ENCODE measurements at regions not wholly inside any gene's neighbourhood (a gene's known extent, or its start where the extent isn't known, plus 50 kb on each side); places are given as distances from the start of the nearest gene placed in this dataset.

DNA sequence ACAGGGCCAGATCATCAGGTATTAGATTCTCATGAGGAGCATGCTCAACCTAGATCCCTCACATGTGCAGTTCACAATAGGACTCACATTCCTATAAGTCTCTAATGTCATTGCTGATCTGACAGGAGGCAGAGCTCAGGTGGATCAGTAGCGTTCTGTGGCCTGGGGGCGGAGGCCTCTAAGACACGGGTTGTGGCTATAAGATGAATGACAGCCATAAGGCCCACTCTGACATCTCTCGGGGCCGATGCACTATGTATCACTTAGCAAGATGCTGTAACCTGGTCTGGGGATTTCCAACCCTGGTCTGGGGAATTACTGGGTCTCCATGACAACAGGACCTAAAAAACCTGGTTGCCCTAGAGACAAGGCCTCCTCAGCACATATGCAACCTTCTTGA is 932.7 kb downstream of the TBC1D22A start:
- TF ChIP-seq POLR2AphosphoS5 (IDR thresholded peaks at IDR 0.05; ENCODE audit: low read depth, low read length) (no peak), POLR2A (IDR thresholded peaks at IDR 0.05; ENCODE audit: low read depth, low read length) (no peak), POU2F2 (IDR thresholded peaks at IDR 0.05; ENCODE audit: low read depth, low read length) (no peak), SPI1 (IDR thresholded peaks at IDR 0.05; ENCODE audit: low read depth, low read length) (no peak), TAF1 (IDR thresholded peaks at IDR 0.05; ENCODE audit: low read depth, low read length) (no peak), PAX5 (IDR thresholded peaks at IDR 0.05; ENCODE audit: insufficient read depth, low read length, severe bottlenecking) (no peak)
- DNase-seq (ENCODE audit: insufficient read length, low spot score) (no peak), FAIRE-seq (no peak)

DNA sequence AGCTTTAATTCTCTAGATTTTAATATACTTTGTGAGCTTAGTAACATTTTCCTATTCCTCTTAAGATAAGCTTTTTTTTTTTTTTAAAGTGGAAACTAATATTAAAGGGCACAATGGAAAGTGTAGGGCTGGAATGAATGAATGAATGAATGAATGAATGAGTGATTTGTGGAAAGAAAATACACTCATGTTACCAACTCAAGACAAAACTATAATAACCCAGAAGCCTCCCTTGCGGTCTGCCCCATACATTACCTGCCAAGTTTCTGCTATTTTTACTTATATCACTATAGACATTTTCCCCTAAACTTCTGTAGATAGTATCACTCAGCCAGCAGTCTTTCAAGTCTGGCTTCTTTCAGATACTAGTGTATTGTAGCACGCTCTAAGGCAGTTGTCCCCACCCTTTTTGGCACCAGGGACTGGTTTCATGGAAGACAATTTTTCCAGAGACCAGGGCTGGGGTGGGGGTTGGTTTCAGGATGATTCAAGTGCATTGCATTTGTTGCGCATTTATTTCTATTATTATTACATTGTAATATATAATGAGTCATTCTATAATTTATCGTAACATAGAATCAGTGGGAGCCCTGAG is 932.2 kb downstream of the TBC1D22A start:
- TF ChIP-seq TAF1 (IDR thresholded peaks at IDR 0.05; ENCODE audit: low read depth, low read length), result no peak
- TF ChIP-seq POLR2A (IDR thresholded peaks at IDR 0.05; ENCODE audit: low read depth, low read length), result no peak
- no peak for TF ChIP-seq POU2F2 (IDR thresholded peaks at IDR 0.05; ENCODE audit: low read depth, low read length)
- no peak for TF ChIP-seq POLR2AphosphoS5 (IDR thresholded peaks at IDR 0.05; ENCODE audit: low read depth, low read length)
- TF ChIP-seq SPI1 (IDR thresholded peaks at IDR 0.05; ENCODE audit: low read depth, low read length), result no peak
- no peak for TF ChIP-seq PAX5 (IDR thresholded peaks at IDR 0.05; ENCODE audit: insufficient read depth, low read length, severe bottlenecking)
- FAIRE-seq (no peak), DNase-seq (ENCODE audit: insufficient read length, low spot score) (no peak)

DNA sequence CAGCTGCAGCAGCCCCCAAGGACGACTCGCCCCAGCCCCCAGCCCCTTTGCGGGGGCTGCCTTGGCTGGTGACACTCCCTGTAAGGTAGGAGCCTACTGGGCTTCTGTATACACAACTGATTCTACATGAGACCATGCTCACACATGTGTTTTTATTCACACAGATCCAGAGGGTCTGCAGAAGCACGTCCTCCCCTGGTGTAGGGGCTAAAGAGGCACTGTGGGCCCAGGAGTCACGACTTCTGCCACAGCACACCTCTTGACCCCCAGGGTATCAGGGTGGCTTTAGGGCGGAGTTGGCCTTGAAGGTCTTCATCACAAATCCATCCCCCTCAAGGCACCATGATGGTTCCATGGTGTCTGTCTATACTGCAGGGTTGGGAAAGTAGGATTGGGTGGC is 931.2 kb downstream of the TBC1D22A start:
- no peak for FAIRE-seq
- TF ChIP-seq POLR2AphosphoS5 (IDR thresholded peaks at IDR 0.05; ENCODE audit: low read depth, low read length), result no peak
- TF ChIP-seq SPI1 (IDR thresholded peaks at IDR 0.05; ENCODE audit: low read depth, low read length), result no peak
- TF ChIP-seq TAF1 (IDR thresholded peaks at IDR 0.05; ENCODE audit: low read depth, low read length), result no peak
- TF ChIP-seq POLR2A (IDR thresholded peaks at IDR 0.05; ENCODE audit: low read depth, low read length), result no peak
- TF ChIP-seq PAX5 (IDR thresholded peaks at IDR 0.05; ENCODE audit: insufficient read depth, low read length, severe bottlenecking), result no peak
- TF ChIP-seq POU2F2 (IDR thresholded peaks at IDR 0.05; ENCODE audit: low read depth, low read length), result no peak

DNA sequence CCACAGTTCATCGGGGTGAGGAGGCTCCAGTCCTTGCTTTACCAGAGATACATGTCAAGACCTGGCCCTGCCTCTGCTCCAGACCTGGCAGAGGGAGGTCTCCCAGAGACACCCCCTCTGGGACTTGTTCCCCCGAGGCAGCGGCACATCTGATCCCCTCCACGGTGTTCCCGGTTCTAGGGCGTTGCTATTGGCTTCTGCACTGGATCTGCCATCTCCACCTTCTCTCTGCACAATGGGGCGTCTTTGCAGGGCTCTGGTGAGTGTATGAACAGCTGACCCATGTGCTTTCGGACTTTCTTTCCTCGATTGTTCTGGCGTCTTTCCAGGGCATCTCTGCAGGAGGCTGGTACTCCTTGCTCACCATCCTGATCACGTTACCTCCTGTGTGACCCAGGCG is 930.4 kb downstream of the TBC1D22A start:
- DNase-seq (ENCODE audit: insufficient read length, low spot score), result no peak
- no peak for FAIRE-seq
- TF ChIP-seq POLR2AphosphoS5 (IDR thresholded peaks at IDR 0.05; ENCODE audit: low read depth, low read length) (no peak), TAF1 (IDR thresholded peaks at IDR 0.05; ENCODE audit: low read depth, low read length) (no peak), SPI1 (IDR thresholded peaks at IDR 0.05; ENCODE audit: low read depth, low read length) (no peak), POLR2A (IDR thresholded peaks at IDR 0.05; ENCODE audit: low read depth, low read length) (no peak), POU2F2 (IDR thresholded peaks at IDR 0.05; ENCODE audit: low read depth, low read length) (no peak), PAX5 (IDR thresholded peaks at IDR 0.05; ENCODE audit: insufficient read depth, low read length, severe bottlenecking) (no peak)

More for the DNA sequence above, 931.2 kb downstream of the TBC1D22A start:
- no peak for DNase-seq (ENCODE audit: insufficient read length, low spot score)

DNA sequence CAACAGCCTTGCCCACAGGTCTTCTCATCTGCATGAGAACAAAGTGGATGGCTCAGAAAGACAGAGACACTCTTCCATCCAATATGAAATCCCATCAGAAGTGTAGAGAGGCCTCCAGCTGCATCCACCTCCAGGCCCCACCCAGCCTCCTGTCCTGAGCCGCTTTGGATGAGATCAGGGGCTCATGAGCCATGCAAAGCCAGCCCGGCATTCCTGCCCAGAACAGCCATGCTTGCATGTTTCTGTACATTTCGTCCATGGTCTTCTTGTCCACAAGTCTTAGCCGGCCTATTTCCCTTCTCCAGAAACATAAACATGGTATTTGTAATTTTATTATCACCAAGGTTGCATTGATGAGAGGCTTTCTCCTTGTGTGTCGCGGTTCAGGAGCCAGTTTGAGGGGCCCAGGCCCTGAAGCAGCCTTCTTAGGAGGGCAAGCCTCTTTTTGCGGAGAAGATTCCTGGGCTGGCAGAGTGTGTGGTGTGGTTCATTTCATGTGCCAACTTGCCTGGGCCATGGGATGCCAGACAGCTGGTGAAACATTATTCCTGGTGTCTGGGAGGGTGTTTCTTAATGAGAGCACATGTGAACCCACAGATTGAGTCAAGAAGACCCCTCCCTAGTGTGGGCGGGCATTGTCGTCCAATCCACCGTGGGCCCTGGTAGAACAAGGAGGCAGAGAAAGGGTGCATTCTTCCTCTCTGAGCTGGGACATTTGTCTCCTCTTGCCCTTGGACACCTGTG is 928.9 kb downstream of the TBC1D22A start:
- TF ChIP-seq SPI1 (IDR thresholded peaks at IDR 0.05; ENCODE audit: low read depth, low read length) (no peak), TAF1 (IDR thresholded peaks at IDR 0.05; ENCODE audit: low read depth, low read length) (no peak), POU2F2 (IDR thresholded peaks at IDR 0.05; ENCODE audit: low read depth, low read length) (no peak), PAX5 (IDR thresholded peaks at IDR 0.05; ENCODE audit: insufficient read depth, low read length, severe bottlenecking) (no peak), POLR2A (IDR thresholded peaks at IDR 0.05; ENCODE audit: low read depth, low read length) (no peak), POLR2AphosphoS5 (IDR thresholded peaks at IDR 0.05; ENCODE audit: low read depth, low read length) (no peak)
- DNase-seq (ENCODE audit: insufficient read length, low spot score) (no peak), FAIRE-seq (no peak)

DNA sequence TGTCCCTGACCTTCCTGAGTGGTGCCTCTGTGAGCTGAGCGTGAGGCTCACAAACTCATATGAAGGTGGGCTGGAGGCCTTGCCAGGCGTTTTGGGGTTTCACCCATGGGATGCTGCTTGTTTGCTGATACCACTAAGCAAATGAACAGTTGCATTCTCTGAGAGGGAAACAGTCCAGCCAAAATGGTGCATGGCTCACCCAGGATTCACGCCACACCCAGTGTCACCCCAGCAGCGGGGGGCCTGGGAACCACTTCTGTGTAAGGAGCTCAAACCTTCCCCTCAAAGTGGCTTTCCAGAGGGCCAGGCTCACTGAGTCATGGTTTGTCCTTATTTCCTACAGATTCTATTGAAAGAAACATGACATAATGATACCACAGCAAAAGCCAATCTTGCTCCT is 928.1 kb downstream of the TBC1D22A start:
- no peak for TF ChIP-seq SPI1 (IDR thresholded peaks at IDR 0.05; ENCODE audit: low read depth, low read length)
- DNase-seq (ENCODE audit: insufficient read length, low spot score) (no peak), FAIRE-seq (no peak)

DNA sequence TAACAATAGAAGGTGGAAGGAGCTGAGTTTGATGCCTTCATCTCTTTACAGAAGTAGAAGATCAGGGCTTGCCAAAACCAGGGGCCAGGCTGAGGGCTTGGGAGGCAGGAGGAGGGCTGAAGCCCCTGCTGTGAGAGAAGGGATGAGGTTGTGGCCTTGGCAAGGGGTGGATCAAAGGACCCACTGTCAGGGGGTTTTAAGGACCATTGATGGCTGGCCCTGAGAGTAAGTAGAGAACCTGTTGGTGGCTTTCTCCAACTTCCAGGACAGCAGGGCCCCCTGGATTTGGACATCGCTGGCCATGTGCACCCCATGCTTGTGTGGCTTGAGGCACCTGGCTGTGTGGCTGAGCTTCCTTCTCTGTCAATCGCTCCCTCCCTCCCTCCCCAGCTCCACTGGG is 927.7 kb downstream of the TBC1D22A start:
- DNase-seq (ENCODE audit: insufficient read length, low spot score) (no peak), FAIRE-seq (no peak)
- no peak for TF ChIP-seq PAX5 (IDR thresholded peaks at IDR 0.05; ENCODE audit: insufficient read depth, low read length, severe bottlenecking)
- no peak for TF ChIP-seq POLR2AphosphoS5 (IDR thresholded peaks at IDR 0.05; ENCODE audit: low read depth, low read length)
- no peak for TF ChIP-seq SPI1 (IDR thresholded peaks at IDR 0.05; ENCODE audit: low read depth, low read length)
- TF ChIP-seq POLR2A (IDR thresholded peaks at IDR 0.05; ENCODE audit: low read depth, low read length), result no peak
- TF ChIP-seq TAF1 (IDR thresholded peaks at IDR 0.05; ENCODE audit: low read depth, low read length), result no peak
- no peak for TF ChIP-seq POU2F2 (IDR thresholded peaks at IDR 0.05; ENCODE audit: low read depth, low read length)

DNA sequence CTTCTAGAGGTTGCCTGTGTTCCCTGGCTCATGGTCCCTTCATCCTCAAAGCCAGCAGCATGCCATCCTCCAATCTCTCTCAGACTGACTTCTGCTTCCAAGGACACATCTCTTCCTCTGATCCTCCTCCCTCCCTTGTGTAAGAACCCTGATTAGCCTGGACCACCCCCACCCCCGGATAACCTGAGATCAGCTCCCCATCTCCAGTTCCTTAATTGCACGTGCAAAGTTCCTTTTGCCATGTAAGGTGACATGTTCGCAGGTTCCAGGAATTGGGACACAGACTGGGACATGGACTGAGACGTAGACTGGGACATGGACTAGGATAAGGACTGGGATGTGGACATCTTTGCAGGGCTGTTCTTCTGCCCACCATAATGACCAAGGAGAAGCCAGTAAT is 925.3 kb downstream of the TBC1D22A start:
- no peak for DNase-seq (ENCODE audit: insufficient read length, low spot score)
- TF ChIP-seq SPI1 (IDR thresholded peaks at IDR 0.05; ENCODE audit: low read depth, low read length) (no peak), POU2F2 (IDR thresholded peaks at IDR 0.05; ENCODE audit: low read depth, low read length) (no peak), POLR2A (IDR thresholded peaks at IDR 0.05; ENCODE audit: low read depth, low read length) (no peak), PAX5 (IDR thresholded peaks at IDR 0.05; ENCODE audit: insufficient read depth, low read length, severe bottlenecking) (no peak), POLR2AphosphoS5 (IDR thresholded peaks at IDR 0.05; ENCODE audit: low read depth, low read length) (no peak), TAF1 (IDR thresholded peaks at IDR 0.05; ENCODE audit: low read depth, low read length) (no peak)
- FAIRE-seq, result no peak

DNA sequence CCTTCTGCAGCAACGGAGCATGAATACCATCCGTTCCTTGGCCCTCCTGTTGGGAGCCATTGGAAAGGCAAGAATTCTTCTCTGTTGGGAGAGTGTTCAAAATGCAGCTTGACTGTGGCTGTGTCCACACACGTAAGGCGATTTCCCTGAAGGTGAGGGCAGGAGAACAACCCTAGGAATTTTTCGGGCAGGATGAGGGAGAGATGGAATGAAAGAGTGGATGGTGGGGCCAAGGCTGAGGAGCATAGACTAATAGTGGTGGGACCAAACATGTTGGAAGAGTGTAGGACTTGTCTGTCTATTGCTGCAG is 924.9 kb downstream of the TBC1D22A start:
- TF ChIP-seq POU2F2 (IDR thresholded peaks at IDR 0.05; ENCODE audit: low read depth, low read length) (no peak), POLR2AphosphoS5 (IDR thresholded peaks at IDR 0.05; ENCODE audit: low read depth, low read length) (no peak), POLR2A (IDR thresholded peaks at IDR 0.05; ENCODE audit: low read depth, low read length) (no peak), TAF1 (IDR thresholded peaks at IDR 0.05; ENCODE audit: low read depth, low read length) (no peak), PAX5 (IDR thresholded peaks at IDR 0.05; ENCODE audit: insufficient read depth, low read length, severe bottlenecking) (no peak), SPI1 (IDR thresholded peaks at IDR 0.05; ENCODE audit: low read depth, low read length) (no peak)
- DNase-seq (ENCODE audit: insufficient read length, low spot score), result no peak
- FAIRE-seq, result no peak

All from GM12891 (cell line).